Skeletal muscle cell (primary cell): ENCODE measurements at regions not wholly inside any gene's neighbourhood (a gene's known extent, or its start where the extent isn't known, plus 50 kb on each side); places are given as distances from the start of the nearest gene placed in this dataset.

ENCODE experiments used
- DNase-seq: peaks from one replicate; pipeline ENCODE4 v3.0.0-alpha.2; 2010; ENCODE audit warnings: low read depth
- H3K4me3 ChIP-seq: 2 replicates; pipeline ENCODE4 v1.5.1; 2011; ENCODE audit warnings: low read depth, mild to moderate bottlenecking, control low read depth, low read length, moderate library complexity

DNA sequence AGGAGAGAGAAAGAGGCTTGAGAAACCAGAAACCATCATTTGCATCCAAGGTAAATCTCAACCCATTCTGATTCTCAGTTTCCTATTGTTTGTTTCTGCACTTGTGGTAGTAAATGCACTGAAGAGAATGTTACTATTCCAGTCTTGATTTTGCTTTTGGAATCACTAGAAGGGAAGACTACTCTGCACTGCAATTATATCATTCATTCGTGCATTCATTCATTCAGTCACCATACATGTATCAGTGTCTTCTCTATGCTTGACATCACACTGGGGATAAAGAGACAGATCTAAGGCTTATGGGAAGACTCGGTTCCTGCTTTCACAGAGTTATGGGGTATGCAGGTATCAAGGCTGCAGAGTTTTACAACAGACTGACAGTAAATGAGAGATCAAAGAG, 90.3 kb upstream of the EGLN3 start:
- no peak for DNase-seq
- no peak overlapping the region for H3K4me3 ChIP-seq

DNA sequence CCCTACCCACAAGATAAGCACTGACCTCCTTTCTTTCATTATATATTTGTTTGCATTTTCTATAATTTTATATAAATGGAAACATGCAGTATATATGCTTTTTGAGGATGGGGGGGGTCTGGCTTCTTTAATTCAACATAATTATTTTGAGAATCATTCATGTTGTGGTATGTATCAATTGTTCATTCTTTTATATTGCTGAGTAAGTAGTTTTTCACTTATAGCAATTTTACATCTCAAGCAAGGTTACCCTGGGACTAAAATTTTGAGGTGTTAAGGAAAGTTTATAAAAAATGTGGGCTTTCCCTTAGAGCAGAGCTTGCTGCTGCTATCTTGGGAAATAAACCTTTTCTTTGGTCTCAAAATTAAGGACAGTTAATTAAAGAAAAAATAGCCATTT, 89.9 kb upstream of the EGLN3 start:
- DNase-seq: no peak
- no peak overlapping the region for H3K4me3 ChIP-seq

DNA sequence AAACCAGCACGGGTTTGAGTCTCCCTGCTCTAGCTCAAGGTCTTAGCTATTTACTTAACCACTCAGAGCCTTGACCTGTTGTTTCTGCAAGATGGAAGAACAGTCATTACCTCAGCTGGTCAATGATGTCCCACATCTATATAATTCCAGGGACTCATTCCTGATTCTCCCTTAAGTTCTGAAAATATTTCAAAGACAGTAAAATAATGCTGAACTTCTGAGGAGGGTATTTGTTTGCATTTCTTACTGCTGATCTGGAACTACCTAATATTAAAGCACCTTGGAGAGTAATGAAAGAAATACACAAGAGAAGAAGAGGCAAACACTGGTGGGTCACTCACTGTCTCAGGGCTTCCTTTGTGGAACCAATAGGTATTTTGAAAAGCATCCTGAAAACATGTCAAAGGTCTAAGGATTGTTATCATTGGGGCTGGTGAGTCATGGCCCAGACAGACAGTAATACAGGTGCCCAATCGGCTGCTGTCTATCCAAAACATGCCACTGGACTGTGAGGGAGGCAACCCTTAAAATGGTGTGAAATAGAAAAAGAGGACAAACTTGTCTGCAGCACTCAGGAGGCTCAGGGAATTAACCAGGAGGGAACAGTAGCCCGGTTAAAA, 88.7 kb upstream of the EGLN3 start:
- no peak for DNase-seq
- no peak overlapping the region for H3K4me3 ChIP-seq

DNA sequence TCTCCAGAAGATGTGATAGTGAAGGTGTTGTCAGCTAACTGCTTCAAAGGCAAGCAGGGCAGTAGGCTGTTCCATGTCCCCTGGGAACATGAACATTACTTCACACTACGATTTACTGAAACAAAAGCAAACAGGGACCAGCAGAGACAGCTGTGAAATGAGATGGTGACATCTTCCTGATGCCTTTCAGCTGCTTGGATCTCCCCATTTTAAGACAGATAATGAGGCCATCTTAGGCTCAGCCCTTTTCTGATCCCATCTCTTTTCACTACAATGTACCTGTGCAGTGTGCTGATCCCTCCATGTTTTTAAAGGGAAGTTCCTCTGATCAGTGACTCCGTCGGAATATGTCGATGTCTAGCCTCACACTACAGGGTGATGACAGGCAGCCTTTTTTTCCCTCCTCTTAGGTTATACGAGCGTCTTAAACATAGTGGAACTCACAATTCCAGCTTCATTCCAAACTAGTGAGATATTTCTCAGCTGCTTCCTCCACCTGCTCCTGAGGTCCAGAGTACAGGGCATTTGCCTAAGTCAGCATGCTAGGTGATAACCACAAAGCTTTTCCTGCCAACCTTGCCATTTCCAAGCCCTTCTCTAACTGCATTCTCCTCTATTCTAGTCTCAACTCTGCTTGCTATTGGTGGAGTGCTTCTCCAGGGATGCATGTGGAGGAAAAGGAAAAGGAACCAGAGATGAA, 87.6 kb upstream of the EGLN3 start:
- DNase-seq: no peak
- H3K4me3 ChIP-seq: no peak overlapping the region

DNA sequence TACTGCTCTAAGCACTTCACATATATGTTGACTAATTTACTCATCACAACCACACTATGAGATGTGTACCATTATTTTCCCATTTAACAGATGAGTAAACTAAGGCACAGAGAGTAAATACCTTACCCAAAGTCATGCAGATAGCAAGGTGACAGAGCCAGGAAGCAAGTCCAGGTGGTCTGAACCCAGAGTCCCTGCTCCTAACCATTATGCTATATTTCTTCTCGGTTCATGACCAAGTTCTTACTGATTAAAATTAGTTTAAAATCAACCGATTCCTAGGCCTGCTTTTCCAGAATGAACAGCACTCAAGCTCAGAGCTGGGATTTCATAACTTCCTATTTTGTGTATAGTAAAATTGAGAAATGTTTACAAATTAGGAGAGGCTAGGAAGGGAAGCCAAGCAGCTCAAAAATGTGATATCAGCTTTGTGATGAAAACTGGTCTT, 85.5 kb upstream of the EGLN3 start:
- DNase-seq: no peak
- H3K4me3 ChIP-seq: no peak overlapping the region

DNA sequence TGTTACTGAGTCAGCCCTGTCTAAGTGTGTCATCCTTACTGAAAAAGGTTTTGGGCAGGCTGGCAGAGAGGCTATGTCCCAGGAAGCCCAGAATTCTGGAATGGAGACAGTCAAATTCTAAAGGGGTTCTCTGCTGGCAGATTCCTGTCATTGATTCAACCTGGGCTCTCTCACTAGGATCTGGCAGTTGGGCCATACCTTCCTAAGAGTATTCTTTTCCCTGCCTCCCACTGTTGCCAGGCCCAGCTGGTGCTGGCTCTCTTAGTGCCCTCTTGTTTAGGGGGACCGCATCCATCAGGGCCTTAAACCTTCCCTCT, 85.0 kb upstream of the EGLN3 start:
- H3K4me3 ChIP-seq: no peak overlapping the region
- no peak for DNase-seq

DNA sequence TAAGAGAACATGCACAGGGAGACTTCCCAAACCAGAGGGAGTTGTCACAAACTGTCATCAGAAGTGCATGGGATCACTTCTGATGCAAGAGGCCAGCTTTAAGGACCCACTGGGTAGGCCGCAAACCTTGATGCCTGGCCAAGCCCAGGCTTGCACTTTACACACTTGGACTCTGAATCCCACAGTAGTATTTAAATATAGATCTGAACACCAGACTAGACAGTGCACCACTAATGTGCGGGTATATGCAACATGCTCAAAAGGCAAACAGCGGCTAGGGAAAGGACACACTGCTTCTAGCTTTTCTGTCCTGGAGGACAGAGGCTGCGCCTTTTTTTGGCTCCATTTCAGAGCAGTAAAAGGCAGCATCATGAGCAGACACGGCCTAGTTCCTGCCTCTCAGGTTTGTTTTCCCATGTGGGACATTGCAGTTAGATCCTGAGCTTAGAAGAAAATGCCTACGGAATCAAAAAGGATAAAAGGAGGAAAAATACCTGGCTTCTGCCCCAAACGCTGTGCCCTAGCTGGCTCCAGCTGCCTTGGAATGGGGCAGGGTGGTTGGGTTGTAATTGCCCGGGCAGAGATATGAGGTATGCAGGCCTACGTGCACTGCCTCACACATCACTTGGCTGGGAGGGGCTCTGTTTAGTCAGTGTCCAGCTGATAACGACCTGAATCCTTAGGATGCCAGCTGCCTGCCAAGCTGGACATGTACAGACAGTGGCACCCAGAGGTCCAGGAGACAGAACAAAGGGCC, 84.5 kb upstream of the EGLN3 start:
- no peak overlapping the region for H3K4me3 ChIP-seq
- DNase-seq: no peak

DNA sequence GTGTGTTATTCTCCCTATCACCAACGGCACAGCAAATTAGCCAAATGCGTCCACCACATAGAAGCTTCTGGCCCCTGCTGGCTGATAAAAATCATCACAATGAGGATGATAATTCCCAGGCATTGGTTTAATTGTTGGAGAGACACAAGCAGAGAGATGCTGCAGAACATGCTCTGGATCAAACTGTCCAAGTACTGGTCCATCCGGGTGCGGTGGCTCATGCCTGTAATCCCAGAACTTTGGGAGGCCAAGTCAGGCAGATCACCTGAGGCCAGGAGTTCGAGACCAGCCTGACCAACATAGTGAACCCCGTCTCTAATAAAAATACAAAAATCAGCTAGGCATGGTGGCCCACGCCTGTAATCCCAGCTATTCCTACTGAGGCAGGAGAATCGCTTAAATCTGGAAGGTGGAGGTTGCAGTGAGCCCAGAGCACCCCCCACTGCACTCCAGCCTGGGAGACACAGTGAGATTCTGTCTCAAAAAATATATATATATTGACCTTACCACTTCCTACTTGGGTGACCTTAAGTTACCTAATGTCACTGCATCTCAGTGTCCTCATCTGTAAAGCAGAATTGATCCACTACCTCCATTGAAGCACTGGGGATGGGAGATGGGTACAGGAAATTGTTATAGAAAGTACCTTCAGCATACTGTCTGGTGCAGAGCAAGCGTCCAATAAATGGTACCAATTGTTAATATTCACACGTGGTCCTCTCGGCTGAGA, 83.7 kb upstream of the EGLN3 start:
- no peak for DNase-seq
- no peak overlapping the region for H3K4me3 ChIP-seq

DNA sequence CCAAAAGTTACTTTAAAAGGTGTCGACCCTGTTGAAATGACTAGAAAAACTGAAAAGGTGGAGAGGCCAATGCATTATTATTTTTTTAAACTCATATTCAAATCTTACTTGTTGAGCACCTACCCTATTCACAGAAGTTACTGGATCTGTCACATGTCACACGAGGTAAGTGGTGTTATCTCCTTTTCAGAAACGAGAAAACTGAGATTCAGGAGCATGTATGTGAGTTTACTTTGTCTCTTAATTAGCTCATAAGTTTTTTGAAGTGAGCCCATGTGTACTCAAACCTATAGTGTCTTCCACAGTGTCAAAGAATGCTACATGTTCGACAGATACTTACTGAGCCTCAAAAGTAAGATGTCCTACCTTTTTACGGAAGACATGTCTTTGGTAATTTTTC, 81.8 kb upstream of the EGLN3 start:
- no peak overlapping the region for H3K4me3 ChIP-seq
- DNase-seq: no peak

DNA sequence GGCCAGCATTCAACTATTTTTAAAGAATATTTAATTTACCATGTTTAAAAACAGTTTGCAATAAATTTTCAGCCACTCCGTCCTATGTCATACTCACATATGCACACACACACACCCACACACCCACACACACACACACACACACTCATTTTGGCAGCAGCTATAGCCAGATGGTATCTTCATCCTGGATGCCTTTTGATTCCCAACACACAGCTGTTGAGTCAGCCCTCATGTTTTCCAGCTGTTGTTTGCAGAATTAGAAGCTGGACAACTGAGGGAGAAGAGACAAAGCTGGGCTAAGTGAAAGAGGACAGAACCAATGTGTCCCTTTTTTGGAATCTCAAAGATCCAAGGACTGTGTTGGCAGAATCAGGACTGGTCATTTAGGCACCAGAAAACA, 80.0 kb upstream of the EGLN3 start:
- peak; percentile 79 for DNase-seq
- H3K4me3 ChIP-seq: no peak overlapping the region

DNA sequence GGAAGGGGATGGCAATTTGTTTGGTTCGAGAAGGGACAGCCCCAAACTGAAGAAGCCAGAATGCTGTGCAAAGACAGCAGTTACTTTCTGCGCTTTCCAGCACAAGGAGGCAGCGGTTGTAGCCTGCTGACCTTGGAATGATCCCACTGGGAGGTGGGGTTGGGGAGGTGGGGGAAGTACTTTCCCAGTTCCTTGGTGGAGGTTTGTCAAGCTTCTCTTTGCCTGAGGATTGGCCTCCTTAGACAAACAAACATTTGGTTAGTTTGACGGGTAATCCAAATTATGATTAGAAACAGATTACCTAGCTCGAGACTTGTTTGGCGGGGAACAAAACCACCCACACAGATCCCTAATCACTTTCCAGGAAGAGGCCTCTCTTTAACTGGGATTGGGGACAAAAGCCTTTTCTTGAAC, 79.1 kb upstream of the EGLN3 start:
- DNase-seq: no peak
- H3K4me3 ChIP-seq: no peak overlapping the region

DNA sequence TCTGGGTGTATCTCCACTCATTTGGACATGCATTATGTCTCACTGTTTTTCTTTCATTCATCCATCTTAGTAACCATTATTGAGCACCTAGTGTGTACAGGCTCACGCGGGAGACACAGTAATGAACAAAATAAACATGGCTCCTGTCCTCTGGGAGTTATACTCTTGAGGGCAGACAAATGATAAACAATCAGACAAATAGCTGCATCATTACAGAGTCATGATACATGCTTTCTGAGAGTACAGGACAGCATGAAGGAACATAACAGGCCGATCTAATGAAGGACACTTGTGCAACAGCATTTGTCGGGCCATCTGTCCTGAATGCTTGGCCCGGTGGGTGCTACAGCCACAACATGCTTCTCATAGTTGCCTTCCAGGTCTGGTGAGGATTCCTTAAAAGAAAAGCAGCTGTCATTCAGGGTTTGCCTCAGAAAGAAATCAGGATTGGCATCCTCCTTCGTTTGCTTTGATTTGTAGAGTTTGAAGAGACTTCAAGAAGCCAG, 77.2 kb upstream of the EGLN3 start:
- no peak for DNase-seq
- H3K4me3 ChIP-seq: no peak overlapping the region

DNA sequence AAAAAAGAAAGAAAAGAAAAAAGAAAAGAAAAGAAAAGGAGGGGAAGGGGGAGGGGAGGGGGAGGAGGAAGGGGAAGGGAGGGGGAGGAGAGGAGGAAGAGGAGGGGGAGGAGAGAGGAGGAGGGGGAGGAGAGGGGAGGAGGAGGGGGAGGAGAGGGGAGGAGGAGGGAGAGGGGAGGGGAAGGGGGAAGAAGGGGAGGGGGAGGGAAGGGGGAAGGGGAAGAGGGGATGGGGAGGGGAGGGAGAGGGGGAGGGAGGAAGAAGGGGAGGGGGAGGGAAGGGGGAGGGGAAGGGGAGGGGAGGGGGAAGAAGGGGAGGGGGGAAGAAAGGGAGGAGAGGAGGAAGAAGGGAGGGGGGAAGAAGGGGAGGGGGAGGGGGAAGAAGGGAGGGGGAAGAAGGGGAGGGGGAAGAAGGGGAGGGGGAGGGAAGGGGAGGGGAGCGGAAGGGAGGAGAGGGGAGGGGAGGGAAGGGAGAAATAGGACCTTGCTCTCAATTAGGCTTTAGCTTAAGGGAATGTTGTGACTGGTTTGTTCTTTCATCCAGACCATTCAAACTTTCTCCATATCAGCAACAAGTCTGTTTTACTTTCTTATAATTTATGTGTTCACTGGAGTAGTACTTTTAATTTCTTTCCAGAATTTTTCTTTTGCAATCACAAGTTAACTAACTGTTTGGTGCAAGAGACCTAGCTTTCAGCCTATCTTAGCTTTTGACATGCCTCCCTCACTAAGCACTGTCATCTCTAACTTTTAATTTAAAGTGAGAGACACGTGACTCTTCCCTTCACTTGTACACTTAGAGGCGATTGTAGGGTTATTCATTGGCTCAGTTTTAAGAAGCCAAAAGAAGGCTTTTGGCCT, 76.5 kb upstream of the EGLN3 start:
- no peak overlapping the region for H3K4me3 ChIP-seq
- no peak for DNase-seq

DNA sequence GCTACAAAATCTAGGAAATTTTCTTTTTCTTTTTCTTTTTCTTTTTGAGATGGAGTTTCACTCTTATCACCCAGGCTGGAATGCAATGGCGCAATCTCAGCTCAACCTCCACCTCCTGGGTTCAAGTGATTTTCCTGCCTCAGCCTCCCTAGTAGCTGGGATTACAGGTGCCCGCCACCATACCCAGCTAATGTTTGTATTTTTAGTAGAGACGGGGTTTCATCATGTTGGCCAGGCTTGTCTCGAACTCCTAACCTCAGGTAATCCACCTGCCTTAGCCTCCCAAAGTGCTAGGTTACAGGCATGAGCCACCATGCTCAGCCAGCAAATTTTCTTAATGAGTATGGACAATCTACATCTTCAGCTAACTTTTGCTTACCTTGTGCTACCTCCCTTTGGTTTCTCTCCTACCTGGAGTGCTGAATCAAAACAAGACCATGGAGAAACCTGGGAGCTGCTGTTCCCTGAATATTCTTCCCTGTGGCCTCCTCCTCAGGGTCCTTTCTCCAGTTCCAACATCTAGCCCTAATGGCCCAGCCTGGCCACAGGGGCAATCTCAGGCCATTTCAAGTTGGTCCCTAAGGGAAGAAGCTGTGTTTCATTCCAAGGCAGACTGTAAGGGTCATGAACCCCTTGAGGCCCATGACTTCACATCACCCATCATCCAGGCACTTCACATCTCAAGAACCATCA, 74.6 kb upstream of the EGLN3 start:
- no peak for DNase-seq
- no peak overlapping the region for H3K4me3 ChIP-seq

DNA sequence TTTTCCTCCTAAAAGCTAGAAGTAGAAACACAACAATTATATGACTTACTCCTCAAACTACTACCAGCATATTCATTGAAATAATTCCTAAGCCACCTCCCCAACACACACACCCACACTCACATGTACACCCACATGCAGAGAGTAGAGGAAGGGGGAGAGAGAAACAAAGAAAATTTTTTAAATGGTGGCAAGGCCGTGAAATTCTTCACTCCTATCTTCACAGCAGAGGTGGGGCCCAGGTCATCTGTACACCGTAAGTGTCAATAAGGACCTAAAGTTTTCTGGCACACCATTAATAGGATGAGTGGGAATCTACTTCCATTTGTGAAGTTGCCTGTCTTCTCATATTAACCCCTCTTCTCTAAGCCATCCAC, 73.9 kb upstream of the EGLN3 start:
- DNase-seq: no peak
- H3K4me3 ChIP-seq: no peak overlapping the region

DNA sequence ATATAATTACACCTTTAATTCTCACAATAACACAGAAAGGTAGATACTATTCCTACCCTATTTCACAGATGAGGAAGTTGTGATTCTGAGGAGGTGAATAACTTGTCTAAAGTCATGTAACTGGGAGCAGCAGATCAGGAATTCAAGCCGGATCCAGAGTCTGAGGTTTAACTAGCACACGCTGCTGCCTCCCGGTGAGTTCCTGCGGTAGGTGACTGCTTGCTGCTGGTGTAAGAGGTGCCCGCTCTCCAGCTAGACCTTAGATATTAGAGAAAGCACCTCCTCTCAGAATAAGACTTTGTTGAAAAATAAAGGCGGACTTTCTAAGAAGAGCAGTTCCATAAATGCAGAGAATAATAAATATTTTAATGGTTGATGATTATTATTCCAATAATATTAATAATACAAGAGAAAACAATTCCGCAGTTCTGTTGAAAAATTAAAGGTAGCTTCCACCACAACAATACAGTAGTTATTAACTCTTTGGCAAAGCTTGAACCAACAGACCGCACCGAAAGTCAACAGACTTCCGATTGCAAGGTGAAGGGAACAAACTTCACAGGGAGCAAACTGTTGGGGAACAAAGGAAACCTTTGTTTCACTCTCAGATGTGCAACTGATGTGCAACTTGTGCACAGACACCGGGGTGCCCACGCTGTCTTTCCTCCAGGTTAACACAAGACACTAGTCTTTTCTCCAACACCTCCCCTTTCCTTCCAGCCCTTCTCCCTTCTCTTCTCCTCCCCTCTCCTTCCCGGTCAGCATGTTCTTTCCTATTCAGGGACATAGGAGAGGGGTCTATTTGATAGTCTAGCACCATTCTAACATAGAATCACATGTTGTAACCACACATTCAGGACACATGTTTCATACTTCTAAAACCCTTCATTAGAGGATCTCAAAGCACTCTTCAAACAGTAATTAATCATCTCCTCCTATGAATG, 73.2 kb upstream of the EGLN3 start:
- no peak for DNase-seq
- H3K4me3 ChIP-seq: no peak overlapping the region

DNA sequence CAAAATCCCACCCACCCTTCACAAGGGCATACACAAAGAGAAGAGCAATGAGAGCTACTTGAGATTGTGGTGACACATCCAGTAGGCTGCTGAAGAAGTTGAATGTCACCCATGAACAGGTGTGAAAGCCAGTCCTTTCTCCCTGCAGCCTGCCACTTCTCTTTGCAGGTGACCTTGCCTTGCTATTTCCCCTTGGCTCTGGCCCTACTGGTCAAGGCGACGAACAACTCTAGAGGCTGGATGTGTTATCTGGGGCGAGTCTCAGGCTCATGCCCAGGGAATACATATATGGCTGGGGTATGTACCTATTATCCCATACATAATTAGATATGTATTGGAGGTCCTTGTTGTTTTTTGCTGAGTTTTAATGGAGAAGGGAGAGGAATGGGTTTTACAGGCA, 70.2 kb upstream of the EGLN3 start:
- no peak overlapping the region for H3K4me3 ChIP-seq
- no peak for DNase-seq

DNA sequence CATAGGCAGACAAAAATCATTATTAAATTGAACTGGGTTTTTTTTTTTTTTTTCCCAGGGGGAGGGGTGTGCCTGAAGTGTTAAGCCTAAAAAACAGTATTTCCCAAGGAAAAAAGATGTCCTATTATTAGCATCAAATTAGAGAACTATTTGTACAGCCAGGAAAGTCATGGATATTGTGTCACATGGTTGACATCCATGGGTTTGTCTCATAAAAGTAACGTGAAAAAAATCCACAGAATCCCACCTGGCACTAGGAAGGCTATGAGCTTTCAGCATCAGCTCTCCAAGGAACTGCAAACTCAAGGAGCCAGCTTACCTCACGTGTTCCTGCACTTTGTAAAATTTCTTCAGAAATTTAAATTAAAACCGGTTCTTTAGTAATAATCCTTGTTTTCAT, 69.1 kb upstream of the EGLN3 start:
- DNase-seq: no peak
- no peak overlapping the region for H3K4me3 ChIP-seq
